ENCODE measurements at regions not wholly inside any gene's neighbourhood (a gene's known extent, or its start where the extent isn't known, plus 50 kb on each side); places are given as distances from the start of the nearest gene placed in this dataset.

- peaks cover 3% of the 10 kb centered on the region for H3K4me1 Mint-ChIP-seq
- H3K27ac Mint-ChIP-seq = no peak overlapping the region
- no peak overlapping the region for H3K4me3 Mint-ChIP-seq
- ChIA-PET CTCF (no interaction called here), POLR2A (no interaction called here)
- ATAC-seq (ENCODE audit: low read depth) = no peak
- no peak for TF ChIP-seq CTCF (IDR thresholded peaks at IDR 0.05)
- no peaks in the 10 kb centered on the region for H3K9me3 Mint-ChIP-seq
- no peaks in the 10 kb centered on the region for H3K36me3 Mint-ChIP-seq (ENCODE audit: low read depth)
- no peak for DNase-seq
- H3K27me3 Mint-ChIP-seq = no peaks in the 10 kb centered on the region
- intact Hi-C loops (cut with micrococcal nuclease) = no loop called here
These were observed 56.7 kb upstream of the SIAH1 start for GRCh38 chr16:48441863-48442279.

GRCh38 chr16:48441106-48441505 is 55.9 kb upstream of the SIAH1 start:
- H3K27me3 Mint-ChIP-seq = no peaks in the 10 kb centered on the region
- no peaks in the 10 kb centered on the region for H3K36me3 Mint-ChIP-seq (ENCODE audit: low read depth)

GRCh38 chr16:48438414-48438813 is 53.2 kb upstream of the SIAH1 start:
- no peaks in the 10 kb centered on the region for H3K36me3 Mint-ChIP-seq (ENCODE audit: low read depth)
- H3K9me3 Mint-ChIP-seq = no peaks in the 10 kb centered on the region
- ATAC-seq (ENCODE audit: low read depth) (no peak), DNase-seq (no peak)
- H3K27me3 Mint-ChIP-seq = no peaks in the 10 kb centered on the region
- ChIA-PET CTCF (no interaction called here), POLR2A (no interaction called here)
- TF ChIP-seq CTCF (IDR thresholded peaks at IDR 0.05) = no peak
- no peak overlapping the region for H3K27ac Mint-ChIP-seq
- intact Hi-C loops (cut with micrococcal nuclease) = no loop called here
- H3K4me3 Mint-ChIP-seq = no peak overlapping the region
- H3K4me1 Mint-ChIP-seq = peaks cover 26% of the 10 kb centered on the region

More at GRCh38 chr16:48441106-48441505, 55.9 kb upstream of the SIAH1 start:
- ChIA-PET CTCF (no interaction called here), POLR2A (no interaction called here)
- TF ChIP-seq CTCF (IDR thresholded peaks at IDR 0.05) = no peak
- Mint-ChIP-seq H3K4me1 (peaks cover 4% of the 10 kb centered on the region), H3K27ac (no peak overlapping the region), H3K9me3 (no peaks in the 10 kb centered on the region), H3K4me3 (no peak overlapping the region)
- ATAC-seq (ENCODE audit: low read depth) (no peak), DNase-seq (no peak)
- intact Hi-C loops (cut with micrococcal nuclease) = no loop called here

- CTCF ChIA-PET = no interaction called here
- no peak for TF ChIP-seq CTCF (IDR thresholded peaks at IDR 0.05)
- intact Hi-C loops (cut with micrococcal nuclease) = no loop called here
- ATAC-seq (ENCODE audit: low read depth) (no peak), DNase-seq (no peak)
- POLR2A ChIA-PET = interaction anchor here (0.6 to 1.4 kb wide), 2 partner anchors 13 to 22 kb away, joined by 3 to 5 read pairs; no protein-coding TSS in a partner anchor
- Mint-ChIP-seq H3K36me3 (ENCODE audit: low read depth) (no peaks in the 10 kb centered on the region), H3K27ac (peak overlapping the region; percentile 46), H3K9me3 (no peaks in the 10 kb centered on the region), H3K27me3 (no peaks in the 10 kb centered on the region), H3K4me3 (no peak overlapping the region), H3K4me1 (peaks cover 49% of the 10 kb centered on the region)
These were observed 50.7 kb upstream of the SIAH1 start for GRCh38 chr16:48435906-48436305.

GRCh38 chr16:48435318-48435680 is 50.1 kb upstream of the SIAH1 start:
- POLR2A ChIA-PET = interaction anchor here (1.4 kb wide), 2 partner anchors 23 to 50 kb away, joined by 3 to 6 read pairs; partner anchors contain the start of gene SIAH1
- H3K4me3 Mint-ChIP-seq = no peak overlapping the region
- no peaks in the 10 kb centered on the region for H3K9me3 Mint-ChIP-seq
- CTCF ChIA-PET = no interaction called here
- intact Hi-C loops (cut with micrococcal nuclease) = no loop called here
- ATAC-seq (ENCODE audit: low read depth) (no peak), DNase-seq (no peak)
- no peaks in the 10 kb centered on the region for H3K36me3 Mint-ChIP-seq (ENCODE audit: low read depth)
- peak overlapping the region; percentile 99 for H3K27ac Mint-ChIP-seq
- peaks cover 55% of the 10 kb centered on the region for H3K4me1 Mint-ChIP-seq
- H3K27me3 Mint-ChIP-seq = no peaks in the 10 kb centered on the region
- TF ChIP-seq CTCF (IDR thresholded peaks at IDR 0.05) = no peak

Measured in activated B cell treated with CpG ODN at 0.5 μM for 24 hours (primary cell).